ENCODE measurements at regions not wholly inside any gene's neighbourhood (a gene's known extent, or its start where the extent isn't known, plus 50 kb on each side); places are given as distances from the start of the nearest gene placed in this dataset.

- Histone ChIP-seq H3K36me3 (ENCODE audit: control insufficient read depth in 2 of 2, insufficient read depth in 1 of 2, low read length in 2 of 2) (no peaks in the 10 kb centered on the region), H3K4me3 (ENCODE audit: low read depth, low read length) (no peak overlapping the region), H3K4me1 (ENCODE audit: control insufficient read depth, insufficient read depth, low read length) (no peaks in the 10 kb centered on the region), H3K27ac (ENCODE audit: extremely low read depth, low read depth, low read length) (no peak overlapping the region), H3K9me3 (ENCODE audit: control insufficient read depth, insufficient read depth, low read depth, low read length) (no peaks in the 10 kb centered on the region)
- TF ChIP-seq ZNF138 (tag by site-specific recombination; IDR thresholded peaks at IDR 0.05; ENCODE audit: borderline replicate concordance) (no peak), ZNF544 (tag by site-specific recombination; IDR thresholded peaks at IDR 0.05) (no peak), ZNF416 (tag by site-specific recombination; IDR thresholded peaks at IDR 0.05) (no peak), PRDM1 (tag by site-specific recombination; IDR thresholded peaks at IDR 0.05) (no peak), ZSCAN5A (tag by site-specific recombination; IDR thresholded peaks at IDR 0.05) (no peak), ZNF473 (tag by site-specific recombination; IDR thresholded peaks at IDR 0.05) (no peak), SP2 (tag by site-specific recombination; IDR thresholded peaks at IDR 0.05) (no peak), ZNF10 (tag by site-specific recombination; IDR thresholded peaks at IDR 0.05) (no peak), REST (tag by site-specific recombination; IDR thresholded peaks at IDR 0.05) (no peak), ZBTB11 (tag by site-specific recombination; conservative IDR thresholded peaks at IDR 0.05; ENCODE audit: low read depth) (no peak), SETDB1 (IDR thresholded peaks at IDR 0.05; ENCODE audit: insufficient read length, low read length) (no peak), KLF7 (tag by site-specific recombination; IDR thresholded peaks at IDR 0.05; ENCODE audit: borderline replicate concordance) (no peak), GLIS1 (tag by site-specific recombination; IDR thresholded peaks at IDR 0.05) (no peak), ZNF423 (tag by site-specific recombination; IDR thresholded peaks at IDR 0.05) (no peak)
- TF ChIP-seq, protein P1, sequence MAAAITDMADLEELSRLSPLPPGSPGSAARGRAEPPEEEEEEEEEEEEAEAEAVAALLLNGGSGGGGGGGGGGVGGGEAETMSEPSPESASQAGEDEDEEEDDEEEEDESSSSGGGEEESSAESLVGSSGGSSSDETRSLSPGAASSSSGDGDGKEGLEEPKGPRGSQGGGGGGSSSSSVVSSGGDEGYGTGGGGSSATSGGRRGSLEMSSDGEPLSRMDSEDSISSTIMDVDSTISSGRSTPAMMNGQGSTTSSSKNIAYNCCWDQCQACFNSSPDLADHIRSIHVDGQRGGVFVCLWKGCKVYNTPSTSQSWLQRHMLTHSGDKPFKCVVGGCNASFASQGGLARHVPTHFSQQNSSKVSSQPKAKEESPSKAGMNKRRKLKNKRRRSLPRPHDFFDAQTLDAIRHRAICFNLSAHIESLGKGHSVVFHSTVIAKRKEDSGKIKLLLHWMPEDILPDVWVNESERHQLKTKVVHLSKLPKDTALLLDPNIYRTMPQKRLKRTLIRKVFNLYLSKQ (tag by site-specific recombination; IDR thresholded peaks at IDR 0.05; ENCODE audit: borderline replicate concordance), result no peak
- TF ChIP-seq, protein P2, sequence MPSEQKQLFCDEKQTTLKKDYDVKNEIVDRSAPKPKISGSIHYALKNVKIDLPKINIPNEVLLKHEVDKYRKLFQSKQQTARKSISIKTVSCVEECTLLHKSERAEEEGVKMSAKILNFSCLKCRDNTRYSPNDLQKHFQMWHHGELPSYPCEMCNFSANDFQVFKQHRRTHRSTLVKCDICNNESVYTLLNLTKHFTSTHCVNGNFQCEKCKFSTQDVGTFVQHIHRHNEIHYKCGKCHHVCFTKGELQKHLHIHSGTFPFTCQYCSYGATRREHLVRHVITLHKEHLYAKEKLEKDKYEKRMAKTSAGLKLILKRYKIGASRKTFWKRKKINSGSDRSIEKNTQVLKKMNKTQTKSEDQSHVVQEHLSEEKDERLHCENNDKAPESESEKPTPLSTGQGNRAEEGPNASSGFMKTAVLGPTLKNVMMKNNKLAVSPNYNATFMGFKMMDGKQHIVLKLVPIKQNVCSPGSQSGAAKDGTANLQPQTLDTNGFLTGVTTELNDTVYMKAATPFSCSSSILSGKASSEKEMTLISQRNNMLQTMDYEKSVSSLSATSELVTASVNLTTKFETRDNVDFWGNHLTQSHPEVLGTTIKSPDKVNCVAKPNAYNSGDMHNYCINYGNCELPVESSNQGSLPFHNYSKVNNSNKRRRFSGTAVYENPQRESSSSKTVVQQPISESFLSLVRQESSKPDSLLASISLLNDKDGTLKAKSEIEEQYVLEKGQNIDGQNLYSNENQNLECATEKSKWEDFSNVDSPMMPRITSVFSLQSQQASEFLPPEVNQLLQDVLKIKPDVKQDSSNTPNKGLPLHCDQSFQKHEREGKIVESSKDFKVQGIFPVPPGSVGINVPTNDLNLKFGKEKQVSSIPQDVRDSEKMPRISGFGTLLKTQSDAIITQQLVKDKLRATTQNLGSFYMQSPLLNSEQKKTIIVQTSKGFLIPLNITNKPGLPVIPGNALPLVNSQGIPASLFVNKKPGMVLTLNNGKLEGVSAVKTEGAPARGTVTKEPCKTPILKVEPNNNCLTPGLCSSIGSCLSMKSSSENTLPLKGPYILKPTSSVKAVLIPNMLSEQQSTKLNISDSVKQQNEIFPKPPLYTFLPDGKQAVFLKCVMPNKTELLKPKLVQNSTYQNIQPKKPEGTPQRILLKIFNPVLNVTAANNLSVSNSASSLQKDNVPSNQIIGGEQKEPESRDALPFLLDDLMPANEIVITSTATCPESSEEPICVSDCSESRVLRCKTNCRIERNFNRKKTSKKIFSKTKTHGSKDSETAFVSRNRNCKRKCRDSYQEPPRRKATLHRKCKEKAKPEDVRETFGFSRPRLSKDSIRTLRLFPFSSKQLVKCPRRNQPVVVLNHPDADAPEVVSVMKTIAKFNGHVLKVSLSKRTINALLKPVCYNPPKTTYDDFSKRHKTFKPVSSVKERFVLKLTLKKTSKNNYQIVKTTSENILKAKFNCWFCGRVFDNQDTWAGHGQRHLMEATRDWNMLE (tag by site-specific recombination; conservative IDR thresholded peaks at IDR 0.05; ENCODE audit: low read depth), result no peak
- ChIA-PET CTCF (interaction anchor here (0.6 kb wide), 1 partner anchor 201 kb away, joined by 4 read pairs; no protein-coding TSS in a partner anchor), POLR2A (no interaction called here)
Measured at GRCh38 chr16:79401782-79402181, 198.8 kb downstream of the MAF start.

Measured in HEK293 (cell line).